K562 (cell line): ENCODE measurements at regions not wholly inside any gene's neighbourhood (a gene's known extent, or its start where the extent isn't known, plus 50 kb on each side); places are given as distances from the start of the nearest gene placed in this dataset.

Source experiments
- CUX1 ChIP-seq: fragments of 200-800 bp; sonication (Bioruptor generic); IDR thresholded peaks from 2 replicates; pipeline ENCODE4 v1.6.1; 2016; ENCODE audit warnings: missing genetic modification characterization, missing compliant biosample characterization
- ETV6 ChIP-seq, 3 experiments: fragments of 150-350 bp in 1 of 3; sonication (generic) in 1 of 3; formaldehyde crosslinking in 1 of 3; IDR thresholded peaks; 2 replicates each; pipeline versions ENCODE4 v1.6.1 to v1.8.0; 2014 to 2022; ENCODE audit warnings: borderline replicate concordance in 2 of 3, low read depth in 2 of 3, antibody characterized with exemption in 1 of 3, low read length in 1 of 3, mild to moderate bottlenecking in 1 of 3, missing genetic modification reagents in 1 of 3
- MEIS2 ChIP-seq: fragments of 450-650 bp; IDR thresholded peaks from 2 replicates; pipeline ENCODE4 v1.6.1; 2014; ENCODE audit warnings: mild to moderate bottlenecking; ENCODE audit not compliant: partially characterized antibody
- RBM15 ChIP-seq: fragments of 200-400 bp; formaldehyde crosslinking; IDR thresholded peaks from 2 replicates; pipeline ENCODE4 v1.6.1; 2018; ENCODE audit warnings: mild to moderate bottlenecking, low read length, moderate library complexity; ENCODE audit not compliant: insufficient read depth
- RHOXF2B ChIP-seq: fragments of 250-450 bp; sonication (Bioruptor Pico); conservative IDR thresholded peaks from 2 replicates; pipeline ENCODE4 v1.5.1; 2021
- SMARCE1 ChIP-seq: fragments of 450-650 bp; IDR thresholded peaks from 2 replicates; pipeline ENCODE4 v1.7.1; 2016; ENCODE audit warnings: mild to moderate bottlenecking
- SNAPC5 ChIP-seq: fragments of 250-450 bp; sonication (Bioruptor Pico); IDR thresholded peaks from 2 replicates; pipeline ENCODE4 v1.8.0; 2021; ENCODE audit warnings: moderate library complexity, mild to moderate bottlenecking, inconsistent platforms
- USF2 ChIP-seq: sonication (generic); formaldehyde crosslinking; IDR thresholded peaks from 2 replicates; pipeline ENCODE4 v1.5.0; 2020; ENCODE audit warnings: missing genetic modification reagents
- WHSC1 ChIP-seq: IDR thresholded peaks from one replicate; pipeline ENCODE4 v1.6.1; 2012; ENCODE audit warnings: low read length, control low read depth, inconsistent platforms
- ZBTB8A ChIP-seq: fragments of 450-650 bp; IDR thresholded peaks from 2 replicates; pipeline ENCODE4 v1.6.1; 2018; ENCODE audit warnings: mild to moderate bottlenecking, moderate library complexity; ENCODE audit not compliant: partially characterized antibody
- ZC3H11A ChIP-seq: IDR thresholded peaks from 2 replicates; pipeline ENCODE4 v1.6.1; 2012; ENCODE audit warnings: low read depth, low read length, improper control_type of control experiment
- ZNF217 ChIP-seq: sonication (generic); formaldehyde crosslinking; IDR thresholded peaks from 2 replicates; pipeline ENCODE4 v1.8.0; 2022; ENCODE audit warnings: mild to moderate bottlenecking, missing genetic modification reagents
- ZNF280A ChIP-seq: fragments of 450-650 bp; IDR thresholded peaks from 2 replicates; pipeline ENCODE4 v1.6.1; 2018; ENCODE audit warnings: mild to moderate bottlenecking, low read depth; ENCODE audit not compliant: partially characterized antibody
- ZNF282 ChIP-seq: sonication (generic); formaldehyde crosslinking; IDR thresholded peaks from 2 replicates; pipeline ENCODE4 v1.8.1; 2023; ENCODE audit warnings: missing genetic modification reagents
- ZNF655 ChIP-seq: fragments of 250-450 bp; sonication (Bioruptor Pico); IDR thresholded peaks from 2 replicates; pipeline ENCODE4 v1.5.0; 2021

- no peak for TF ChIP-seq ZNF280A
- TF ChIP-seq USF2 (CRISPR knock-in tag): no peak
- TF ChIP-seq WHSC1: no peak
- TF ChIP-seq ZNF282 (CRISPR knock-in tag): no peak
- TF ChIP-seq SMARCE1: no peak
- no peak for TF ChIP-seq ZNF217 (CRISPR knock-in tag)
- TF ChIP-seq ZNF655 (CRISPR knock-in tag): no peak
- TF ChIP-seq ZC3H11A: no peak
- TF ChIP-seq ZBTB8A: no peak
- TF ChIP-seq ETV6 (IDR thresholded peaks at IDR 0.05; ENCODE audit: borderline replicate concordance in 1 of 2, low read depth in 2 of 2, low read length in 1 of 2): no peak
- TF ChIP-seq ETV6 (CRISPR knock-in tag; IDR thresholded peaks at IDR 0.05; ENCODE audit: borderline replicate concordance): no peak
- TF ChIP-seq CUX1: peak; percentile 83
- no peak for TF ChIP-seq RBM15
- TF ChIP-seq MEIS2: no peak
- no peak for TF ChIP-seq RHOXF2B (CRISPR knock-in tag)
- no peak for TF ChIP-seq SNAPC5 (CRISPR knock-in tag)
These were observed 624.3 kb downstream of the MCTP2 start (continued) for GRCh38 chr15:94855409-94856266.
